SIG-M5 (cell line): ENCODE measurements at regions not wholly inside any gene's neighbourhood (a gene's known extent, or its start where the extent isn't known, plus 50 kb on each side); places are given as distances from the start of the nearest gene placed in this dataset.

Experiments used
- DNase-seq: peaks from one replicate; lab custom pipeline; 2025; lab: John Stamatoyannopoulos, UW

- no peak for DNase-seq
Measured at GRCh38 chr12:114903083-114903691, 219.2 kb upstream of the TBX3 start.

GRCh38 chr12:114902665-114903064, 218.7 kb upstream of the TBX3 start:
- DNase-seq = no peak

GRCh38 chr12:114901316-114901715, 217.3 kb upstream of the TBX3 start:
- DNase-seq = no peak

- DNase-seq = no peak
Measured at GRCh38 chr12:114898159-114898558, 214.2 kb upstream of the TBX3 start.

GRCh38 chr12:114895827-114896226, 211.9 kb upstream of the TBX3 start:
- DNase-seq = no peak

- DNase-seq = no peak
Measured at GRCh38 chr12:114895081-114895480, 211.1 kb upstream of the TBX3 start.

- DNase-seq = no peak
Measured at GRCh38 chr12:114894076-114894475, 210.1 kb upstream of the TBX3 start.

GRCh38 chr12:114888928-114889584, 205.1 kb upstream of the TBX3 start:
- DNase-seq = no peak

- DNase-seq = no peak
Measured at GRCh38 chr12:114888448-114888847, 204.5 kb upstream of the TBX3 start.

GRCh38 chr12:114885501-114885900, 201.5 kb upstream of the TBX3 start:
- DNase-seq = no peak

GRCh38 chr12:114884575-114884974, 200.6 kb upstream of the TBX3 start:
- no peak for DNase-seq

- DNase-seq = no peak
Measured at GRCh38 chr12:114882083-114882482, 198.1 kb upstream of the TBX3 start.

GRCh38 chr12:114879354-114879753, 195.4 kb upstream of the TBX3 start:
- no peak for DNase-seq

- no peak for DNase-seq
Measured at GRCh38 chr12:114878781-114879180, 194.8 kb upstream of the TBX3 start.

GRCh38 chr12:114876968-114877680, 193.1 kb upstream of the TBX3 start:
- DNase-seq = no peak

- no peak for DNase-seq
Measured at GRCh38 chr12:114875313-114875712, 191.3 kb upstream of the TBX3 start.

- no peak for DNase-seq
Measured at GRCh38 chr12:114873656-114874055, 189.7 kb upstream of the TBX3 start.

- DNase-seq = no peak
Measured at GRCh38 chr12:114868995-114869834, 185.2 kb upstream of the TBX3 start.

GRCh38 chr12:114866331-114866730, 182.4 kb upstream of the TBX3 start:
- no peak for DNase-seq

- DNase-seq = no peak
Measured at GRCh38 chr12:114864837-114865551, 181.0 kb upstream of the TBX3 start.

GRCh38 chr12:114863911-114864310, 179.9 kb upstream of the TBX3 start:
- no peak for DNase-seq

- DNase-seq = no peak
Measured at GRCh38 chr12:114860969-114861368, 177.0 kb upstream of the TBX3 start.
